AG20443 (cell line): ENCODE measurements at regions not wholly inside any gene's neighbourhood (a gene's known extent, or its start where the extent isn't known, plus 50 kb on each side); places are given as distances from the start of the nearest gene placed in this dataset.

Source experiments
- DNase-seq: peaks from one replicate; pipeline ENCODE4 v3.0.0; 2012; ENCODE audit warnings: low spot score, mixed read lengths

- peak; percentile 62 for DNase-seq
Measured at GRCh38 chr6:15872241-15873103, 209.6 kb upstream of the DTNBP1 start.

GRCh38 chr6:15871276-15871675 lies 208.4 kb upstream of the DTNBP1 start:
- no peak for DNase-seq

GRCh38 chr6:15870333-15871043 lies 207.7 kb upstream of the DTNBP1 start:
- peak; percentile 44 for DNase-seq

DNA sequence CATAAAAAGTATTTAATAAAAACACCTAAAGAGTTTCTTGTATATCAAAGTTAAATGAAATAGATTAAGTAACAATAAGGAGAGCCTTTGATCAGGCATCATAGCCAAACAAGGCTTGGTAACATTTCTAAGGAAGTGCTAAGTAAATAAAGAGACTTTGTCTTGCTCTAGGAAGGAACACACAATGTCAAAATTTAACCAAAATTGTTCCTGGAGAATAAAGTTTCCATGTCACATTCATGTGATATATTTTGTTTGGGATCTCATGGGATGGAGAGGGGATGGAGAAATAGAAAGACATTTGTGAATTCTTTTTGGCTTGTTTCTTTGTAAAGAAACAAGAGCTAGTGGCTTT lies 201.9 kb upstream of the DTNBP1 start:
- DNase-seq: no peak

DNA sequence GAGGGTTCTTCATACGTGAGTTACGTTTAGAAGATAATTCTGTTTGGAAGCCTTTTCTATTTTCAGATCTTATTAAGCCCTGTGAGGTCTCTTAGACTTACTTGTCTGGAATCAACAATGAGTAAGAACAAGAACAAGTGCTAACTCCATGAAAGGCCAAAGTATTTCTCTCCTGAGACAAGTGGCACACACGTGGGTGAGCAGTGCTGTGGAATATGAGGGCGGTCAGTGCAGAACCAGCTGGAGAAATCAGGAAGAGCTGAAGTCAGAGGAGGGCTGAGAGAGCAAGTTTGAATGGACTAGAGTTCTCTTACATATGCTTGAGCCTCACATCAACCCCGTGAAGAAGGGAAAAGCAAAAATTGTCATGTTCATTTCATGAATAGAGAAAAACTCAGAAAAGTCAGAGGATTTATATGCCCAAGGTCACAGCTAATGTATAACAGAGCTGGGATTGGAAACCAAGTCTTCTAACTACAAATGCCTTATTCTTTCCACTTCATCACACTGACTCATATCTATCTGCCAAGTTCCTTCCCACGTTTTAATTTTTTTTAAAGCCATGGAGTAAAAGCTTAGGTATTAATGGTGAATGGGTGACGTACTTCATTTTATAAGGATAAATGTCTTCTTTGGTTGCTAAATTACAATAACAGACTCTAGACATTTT lies 201.3 kb upstream of the DTNBP1 start:
- DNase-seq: no peak

- DNase-seq: no peak
Measured at GRCh38 chr6:15862810-15863209, 200.0 kb upstream of the DTNBP1 start.

DNA sequence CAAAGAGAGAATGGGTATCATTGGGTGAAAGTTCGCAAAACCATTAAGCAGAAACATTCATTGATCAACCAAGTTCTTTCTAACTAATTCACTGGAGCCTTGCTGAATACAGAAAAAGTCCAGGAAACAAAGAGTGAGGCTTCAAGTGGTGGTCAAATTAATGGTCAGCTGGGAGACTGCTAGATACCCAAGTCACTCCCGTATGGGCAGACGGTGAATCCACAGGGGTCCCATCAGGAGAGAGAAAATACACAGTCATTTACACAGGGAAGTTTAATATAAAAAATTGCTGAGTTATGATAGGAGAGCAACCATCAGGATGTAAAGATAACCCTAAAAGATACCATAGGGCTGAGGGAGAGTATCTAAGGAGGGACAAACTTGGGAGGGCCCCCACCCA lies 198.7 kb upstream of the DTNBP1 start:
- no peak for DNase-seq

DNA sequence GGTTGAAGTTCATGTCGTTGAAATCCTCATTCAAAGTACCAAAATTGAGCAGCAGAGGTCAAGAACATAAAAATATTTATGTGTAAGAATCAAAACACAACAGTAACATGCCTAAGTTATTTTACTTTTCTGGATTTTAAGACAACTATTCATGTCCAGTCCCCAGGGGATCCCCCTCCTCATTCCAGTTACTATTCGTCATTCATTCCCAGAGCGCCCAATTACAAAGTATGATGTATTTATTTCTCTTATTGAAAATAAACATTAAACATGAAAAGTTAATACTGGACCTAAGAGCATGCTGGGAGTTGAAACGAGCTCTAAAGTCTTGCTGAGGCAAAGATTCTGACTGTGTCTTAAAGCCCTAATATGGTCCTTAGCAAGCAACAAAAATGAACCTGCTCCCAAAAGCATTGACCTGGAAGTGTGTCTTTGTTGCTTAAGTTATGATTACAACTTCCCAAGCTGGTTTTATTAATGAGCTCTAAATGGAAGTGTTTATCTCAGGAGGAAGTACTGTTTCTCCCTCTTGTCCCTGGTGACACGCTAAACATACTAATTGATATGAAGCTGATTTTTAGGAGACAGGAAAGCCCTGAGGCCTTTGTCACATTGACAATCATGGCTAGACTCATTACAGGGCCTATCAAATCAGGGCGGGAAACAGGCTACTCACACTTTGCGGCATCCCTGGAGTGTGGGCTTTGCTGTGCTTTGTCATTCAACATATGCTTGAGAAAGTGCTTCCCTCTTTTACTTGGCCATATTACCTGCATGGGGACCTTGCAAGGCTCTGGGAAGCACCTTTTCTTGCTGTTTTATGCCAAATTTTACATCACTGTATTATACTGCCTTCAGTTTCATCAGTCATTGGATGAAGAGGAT lies 192.2 kb upstream of the DTNBP1 start:
- no peak for DNase-seq

- DNase-seq: no peak
Measured at GRCh38 chr6:15854378-15854777, 191.6 kb upstream of the DTNBP1 start.

DNA sequence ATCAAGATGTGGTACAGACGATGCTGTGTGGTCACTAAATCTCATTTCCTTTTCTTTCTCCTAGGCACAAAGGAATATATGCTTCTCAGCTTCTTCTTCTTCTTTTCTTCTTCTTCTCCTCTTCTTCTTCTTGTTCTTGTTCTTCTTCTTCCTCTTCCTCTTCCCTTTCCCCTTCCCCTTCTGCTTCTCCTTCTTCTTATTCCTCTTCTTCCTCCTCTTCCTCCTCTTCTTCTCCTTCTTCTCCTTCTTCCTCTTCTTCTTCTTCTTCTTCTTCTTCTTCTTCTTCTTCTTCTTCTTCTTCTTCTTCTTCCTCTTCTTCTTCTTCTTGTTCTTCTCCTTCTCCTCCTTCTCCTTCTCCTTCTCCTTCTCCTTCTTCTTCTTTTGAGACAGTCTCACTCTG lies 190.4 kb upstream of the DTNBP1 start:
- DNase-seq: no peak

DNA sequence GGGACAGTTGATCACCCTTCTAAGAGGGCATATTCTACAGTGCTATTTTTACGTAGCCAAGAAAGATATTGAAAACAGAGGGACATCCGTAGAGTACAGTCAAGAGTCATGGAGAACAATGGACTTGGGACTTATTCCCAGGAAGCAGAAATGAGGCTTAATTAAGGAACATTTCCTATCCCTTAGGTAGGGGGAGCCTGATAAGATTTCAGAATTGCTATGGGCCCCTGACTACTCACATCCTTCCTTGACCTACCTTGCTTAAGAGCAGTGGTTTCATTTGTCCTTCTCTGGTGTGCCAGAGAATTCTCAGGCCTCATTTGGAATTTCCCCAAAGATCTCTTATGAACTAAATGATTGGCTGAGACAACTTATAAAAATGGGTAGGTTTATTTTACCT lies 189.5 kb upstream of the DTNBP1 start:
- no peak for DNase-seq

DNA sequence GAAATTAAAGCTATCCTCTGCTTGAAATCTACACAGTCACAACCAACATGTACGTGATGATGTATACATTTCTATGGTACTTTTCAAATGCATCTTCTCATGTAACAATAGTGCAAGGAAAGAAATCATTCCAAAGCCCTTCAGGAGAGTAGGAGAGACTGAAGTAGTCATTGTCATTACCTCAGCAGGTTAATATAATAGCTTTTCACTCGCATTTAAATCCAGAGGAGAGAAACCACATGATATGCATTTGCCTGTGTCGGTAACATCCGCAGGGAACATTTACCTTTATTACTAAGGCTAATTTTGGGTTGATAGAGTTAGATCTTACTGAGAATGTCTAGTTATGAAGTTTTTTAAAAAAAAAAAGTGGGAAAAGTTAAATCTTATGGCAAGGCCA lies 186.6 kb upstream of the DTNBP1 start:
- DNase-seq: no peak

- no peak for DNase-seq
Measured at GRCh38 chr6:15845492-15845891, 182.7 kb upstream of the DTNBP1 start.

GRCh38 chr6:15843764-15844163 lies 180.9 kb upstream of the DTNBP1 start:
- no peak for DNase-seq

GRCh38 chr6:15843226-15843625 lies 180.4 kb upstream of the DTNBP1 start:
- no peak for DNase-seq

DNA sequence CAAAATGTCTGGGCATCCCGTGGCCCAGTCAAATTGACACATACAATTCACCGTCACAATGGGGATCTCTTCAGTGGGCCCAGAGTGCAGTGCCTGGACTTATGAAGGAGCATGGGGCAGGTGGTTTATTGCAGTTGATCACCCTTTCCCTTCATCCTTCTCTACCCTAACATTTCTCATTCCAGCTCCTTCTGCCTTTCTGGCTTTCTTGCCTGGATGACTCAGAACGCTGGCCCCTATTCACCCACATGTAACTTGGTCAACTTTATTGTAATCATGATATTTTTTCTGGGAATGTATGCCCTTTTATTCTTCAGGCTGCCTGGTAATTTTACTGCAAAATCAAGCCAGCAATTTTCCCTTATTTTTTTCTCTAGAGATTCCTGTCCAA lies 179.9 kb upstream of the DTNBP1 start:
- peak; percentile 39 for DNase-seq

DNA sequence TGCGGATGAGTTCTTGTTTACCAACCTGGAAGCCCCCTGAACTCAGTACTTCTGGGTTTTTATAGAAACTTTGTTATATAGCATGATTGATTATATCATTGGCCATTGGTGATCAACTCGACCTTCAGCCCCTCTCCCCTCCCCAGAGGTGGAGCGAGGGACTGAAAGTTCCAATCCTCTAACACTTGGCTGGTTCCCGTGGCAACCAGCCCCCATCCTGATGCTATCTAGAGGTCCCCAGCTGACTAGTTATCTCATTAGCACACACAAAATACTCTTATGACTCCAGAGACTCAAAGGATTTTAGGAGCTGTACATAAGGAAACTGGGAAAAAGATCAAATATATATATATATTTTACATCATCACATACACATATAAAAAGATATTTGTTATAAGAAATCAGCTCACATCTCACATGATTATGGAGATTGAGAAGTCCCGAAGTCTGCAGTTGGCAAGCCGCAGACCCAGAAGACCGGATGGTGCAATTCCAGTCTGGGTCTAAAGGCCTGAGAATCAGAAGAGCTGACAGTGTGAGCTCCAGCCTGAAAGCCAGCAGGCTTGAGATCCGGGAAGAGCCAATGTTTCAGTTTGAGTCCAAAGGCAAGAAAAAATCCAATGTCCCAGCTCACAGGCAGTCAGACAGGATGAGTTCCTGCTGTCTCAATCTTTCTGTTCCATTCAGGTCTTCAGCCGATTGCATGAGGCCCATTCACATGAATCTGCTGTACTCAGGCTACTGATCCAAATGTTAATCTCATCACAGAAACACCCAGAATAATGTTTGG lies 179.3 kb upstream of the DTNBP1 start:
- DNase-seq: no peak

GRCh38 chr6:15839969-15840541 lies 177.2 kb upstream of the DTNBP1 start:
- no peak for DNase-seq

- DNase-seq: no peak
Measured at GRCh38 chr6:15837205-15837604, 174.4 kb upstream of the DTNBP1 start.

GRCh38 chr6:15832841-15833240 lies 170.0 kb upstream of the DTNBP1 start:
- DNase-seq: no peak

DNA sequence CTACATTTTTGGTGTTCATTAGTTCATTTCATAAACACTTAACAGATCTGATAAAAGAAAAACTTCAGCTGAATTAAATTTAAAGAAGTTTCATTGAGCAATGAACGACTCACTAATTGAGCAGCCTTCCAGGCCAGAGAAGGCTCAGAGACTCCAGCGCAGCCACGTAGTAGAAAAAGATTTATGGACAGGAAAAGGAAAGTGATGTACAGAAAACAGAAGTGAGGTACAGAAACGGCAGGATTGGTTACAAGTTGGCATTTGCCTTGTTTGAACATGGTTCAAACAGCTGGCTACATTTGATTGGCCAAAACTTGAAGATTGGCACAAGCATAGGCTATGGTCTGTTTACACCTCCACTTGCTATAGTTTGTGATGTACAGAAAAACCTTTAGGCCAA lies 166.3 kb upstream of the DTNBP1 start:
- DNase-seq: no peak
